OCI-LY1 (cell line): ENCODE measurements at regions not wholly inside any gene's neighbourhood (a gene's known extent, or its start where the extent isn't known, plus 50 kb on each side); places are given as distances from the start of the nearest gene placed in this dataset.
A peak's percentile ranks its signal among the peaks of the same experiment; 100 is the strongest.

ENCODE experiments used
- H2AFZ ChIP-seq: fragments of 200-600 bp; sonication (generic), shearing (Covaris generic); 2 replicates; pipeline ENCODE4 v1.6.0; 2014; ENCODE audit warnings: antibody characterized with exemption, mild to moderate bottlenecking, low read length
- H3F3A ChIP-seq: fragments of 200-600 bp; sonication (generic), shearing (Covaris generic); 2 replicates; pipeline ENCODE4 v1.6.0; 2014; ENCODE audit warnings: mild to moderate bottlenecking, antibody characterized with exemption, low read length, moderate library complexity; ENCODE audit not compliant: insufficient read depth
- H3K27ac ChIP-seq: fragments of 200-600 bp; sonication (generic); 2 replicates; pipeline ENCODE4 v1.5.1; 2014; ENCODE audit warnings: low read length, mixed run types, mild to moderate bottlenecking, low read depth; ENCODE audit not compliant: poor library complexity, severe bottlenecking
- H3K27me3 ChIP-seq: fragments of 200-600 bp; sonication (generic); 2 replicates; pipeline ENCODE4 v1.6.0; 2014; ENCODE audit warnings: antibody characterized with exemption, mild to moderate bottlenecking, low read length, moderate library complexity; ENCODE audit not compliant: insufficient read depth
- H3K36me3 ChIP-seq: fragments of 200-600 bp; sonication (generic); 2 replicates; pipeline ENCODE4 v1.6.1; 2014; ENCODE audit warnings: mild to moderate bottlenecking, antibody characterized with exemption, low read length, moderate library complexity, mixed read lengths; ENCODE audit not compliant: insufficient read depth
- H3K4me1 ChIP-seq: fragments of 200-600 bp; sonication (generic); 2 replicates; pipeline ENCODE4 v1.5.1; 2014; ENCODE audit warnings: mild to moderate bottlenecking, low read length, moderate library complexity; ENCODE audit not compliant: insufficient read depth, severe bottlenecking
- H3K4me2 ChIP-seq: fragments of 200-600 bp; sonication (generic), shearing (Covaris generic); 2 replicates; pipeline ENCODE4 v1.6.1; 2014; ENCODE audit warnings: low read length
- H3K4me3 ChIP-seq: fragments of 200-600 bp; sonication (generic); 2 replicates; pipeline ENCODE4 v1.5.1; 2014; ENCODE audit warnings: low read length, low read depth, mild to moderate bottlenecking, mixed read lengths; ENCODE audit not compliant: poor library complexity, severe bottlenecking
- H3K79me2 ChIP-seq: fragments of 200-600 bp; shearing (Covaris generic); 2 replicates; pipeline ENCODE4 v1.6.1; 2016; ENCODE audit warnings: mixed run types, low read length, mixed read lengths; ENCODE audit not compliant: insufficient read depth
- H3K9ac ChIP-seq: fragments of 200-600 bp; sonication (generic), shearing (Covaris generic); 2 replicates; pipeline ENCODE4 v1.6.1; 2014; ENCODE audit warnings: mild to moderate bottlenecking, low read length, mixed read lengths
- H3K9me2 ChIP-seq: fragments of 200-600 bp; sonication (generic), shearing (Covaris generic); 2 replicates; pipeline ENCODE4 v1.6.1; 2014; ENCODE audit warnings: low read depth, mild to moderate bottlenecking, low read length, mixed read lengths
- H3K9me3 ChIP-seq: fragments of 200-600 bp; shearing (Covaris generic); 2 replicates; pipeline ENCODE4 v1.6.1; 2014; ENCODE audit warnings: low read length, mixed read lengths
- H4K20me1 ChIP-seq: fragments of 200-600 bp; sonication (generic), shearing (Covaris generic); 2 replicates; pipeline ENCODE4 v1.6.0; 2016; ENCODE audit warnings: mild to moderate bottlenecking, low read length; ENCODE audit not compliant: insufficient read depth
- CTCF ChIP-seq: fragments of 200-600 bp; sonication (generic), shearing (Covaris generic); IDR thresholded peaks from 2 replicates; pipeline ENCODE4 v1.5.1; 2017; ENCODE audit warnings: mild to moderate bottlenecking, antibody characterized with exemption, low read length, moderate library complexity, mixed read lengths
- EZH2 ChIP-seq: fragments of 200-600 bp; sonication (generic), shearing (Covaris generic); IDR thresholded peaks from 2 replicates; pipeline ENCODE4 v1.8.0; 2017; ENCODE audit warnings: borderline replicate concordance, mixed run types, mild to moderate bottlenecking, antibody characterized with exemption, low read length, moderate library complexity, mixed read lengths

DNA sequence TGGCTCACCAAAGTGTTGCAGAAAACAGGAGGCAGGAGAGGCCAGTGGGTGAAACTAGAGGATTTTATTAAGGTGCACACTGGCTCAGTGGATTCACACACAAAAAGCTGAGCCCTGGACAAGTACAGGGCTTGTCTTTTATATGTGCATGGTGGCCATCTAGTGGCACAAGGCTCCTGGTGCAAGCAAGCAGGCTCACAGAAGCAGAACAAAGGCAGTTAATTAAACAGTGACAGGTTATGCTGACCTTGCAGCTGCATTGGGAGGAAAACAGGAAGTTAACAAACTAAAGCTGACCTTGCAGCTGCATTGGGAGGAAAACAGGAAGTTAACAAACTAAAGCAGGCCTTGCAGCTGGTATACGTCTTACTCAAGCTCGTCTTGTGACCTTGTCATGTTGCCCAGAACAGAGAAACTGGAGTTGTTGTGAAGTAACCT lies 65.3 kb upstream of the ZNF681 start:
- TF ChIP-seq CTCF (peak; percentile 71), EZH2 (no peak)
- H3K27me3 ChIP-seq: no peaks in the 10 kb centered on the region
- no peak overlapping the region for H3K4me2 ChIP-seq
- no peaks in the 10 kb centered on the region for H3K79me2 ChIP-seq
- H4K20me1 ChIP-seq: no peaks in the 10 kb centered on the region
- no peaks in the 10 kb centered on the region for H3K9me2 ChIP-seq
- H3F3A ChIP-seq: no peaks in the 10 kb centered on the region
- H3K9me3 ChIP-seq: peaks cover 26% of the 10 kb centered on the region
- H3K4me1 ChIP-seq: peaks cover 6% of the 10 kb centered on the region
- no peak overlapping the region for H3K4me3 ChIP-seq
- H3K27ac ChIP-seq: peak overlapping the region; percentile 88
- H3K9ac ChIP-seq: no peak overlapping the region
- H3K36me3 ChIP-seq: no peaks in the 10 kb centered on the region
- H2AFZ ChIP-seq: no peak overlapping the region

- Histone ChIP-seq H3K9me3 (peaks cover 26% of the 10 kb centered on the region), H3K27ac (no peak overlapping the region), H3K27me3 (no peaks in the 10 kb centered on the region), H3K4me1 (peaks cover 6% of the 10 kb centered on the region), H3K4me3 (no peak overlapping the region), H3K79me2 (no peaks in the 10 kb centered on the region), H4K20me1 (no peaks in the 10 kb centered on the region), H3K9ac (no peak overlapping the region), H3K9me2 (no peaks in the 10 kb centered on the region), H2AFZ (no peak overlapping the region), H3F3A (no peaks in the 10 kb centered on the region), H3K36me3 (no peaks in the 10 kb centered on the region), H3K4me2 (no peak overlapping the region)
- no peak for TF ChIP-seq EZH2
- no peak for TF ChIP-seq CTCF
These were observed 64.0 kb upstream of the ZNF681 start for GRCh38 chr19:23822735-23823134.

GRCh38 chr19:23817519-23817918 lies 58.8 kb upstream of the ZNF681 start:
- Histone ChIP-seq H3K9me2 (no peaks in the 10 kb centered on the region), H3K27me3 (no peaks in the 10 kb centered on the region), H3K9ac (no peak overlapping the region), H3K4me2 (no peak overlapping the region), H3K9me3 (peaks cover 11% of the 10 kb centered on the region), H2AFZ (no peak overlapping the region), H3K79me2 (no peaks in the 10 kb centered on the region), H3K36me3 (no peaks in the 10 kb centered on the region), H3K4me1 (no peaks in the 10 kb centered on the region), H3K27ac (no peak overlapping the region), H3K4me3 (no peak overlapping the region), H4K20me1 (no peaks in the 10 kb centered on the region), H3F3A (no peaks in the 10 kb centered on the region)
- peak; percentile 59 for TF ChIP-seq CTCF
- TF ChIP-seq EZH2: no peak
